GM12891 (cell line): ENCODE measurements at regions not wholly inside any gene's neighbourhood (a gene's known extent, or its start where the extent isn't known, plus 50 kb on each side); places are given as distances from the start of the nearest gene placed in this dataset.
"Not testable (repeated sequence)": the region's sequence is repeated elsewhere in the genome, so short reads cannot be mapped to it uniquely, and the experiment has no call there.

Source experiments
- DNase-seq: peaks from one replicate; pipeline ENCODE4 v3.0.0; 2011; ENCODE audit warnings: low spot score; ENCODE audit not compliant: insufficient read length
- FAIRE-seq: peaks from 2 replicates; lab custom pipeline; 2011; peaks lifted over from hg19 to GRCh38; lab: Jason Lieb, UNC
- PAX5 ChIP-seq: IDR thresholded peaks from 2 replicates; pipeline ENCODE4 v1.6.1; 2011; ENCODE audit warnings: low read length, moderate library complexity, mild to moderate bottlenecking; ENCODE audit not compliant: insufficient read depth, severe bottlenecking
- POLR2A ChIP-seq: IDR thresholded peaks from 2 replicates; pipeline ENCODE4 v1.6.1; 2011; ENCODE audit warnings: low read depth, low read length, control low read depth
- POLR2AphosphoS5 ChIP-seq: IDR thresholded peaks from 2 replicates; pipeline ENCODE4 v1.6.1; 2011; ENCODE audit warnings: low read depth, low read length, control low read depth
- POU2F2 ChIP-seq: IDR thresholded peaks from 2 replicates; pipeline ENCODE4 v1.6.1; 2011; ENCODE audit warnings: low read depth, mild to moderate bottlenecking, control low read depth, low read length, moderate library complexity
- SPI1 ChIP-seq: IDR thresholded peaks from 2 replicates; pipeline ENCODE4 v1.6.1; 2011; ENCODE audit warnings: low read depth, low read length, control low read depth
- TAF1 ChIP-seq: IDR thresholded peaks from 2 replicates; pipeline ENCODE4 v1.6.1; 2011; ENCODE audit warnings: low read depth, low read length, control low read depth

GRCh38 chr13:111423168-111423785 lies 102.8 kb downstream of the TEX29 start:
- FAIRE-seq, result no peak
- TF ChIP-seq POLR2A, result no peak
- no peak for TF ChIP-seq POU2F2
- no peak for TF ChIP-seq POLR2AphosphoS5
- TF ChIP-seq SPI1, result no peak
- no peak for TF ChIP-seq TAF1
- no peak for TF ChIP-seq PAX5
- no peak for DNase-seq

- no peak for FAIRE-seq
Observed at GRCh38 chr13:111424134-111424533, 103.7 kb downstream of the TEX29 start.

GRCh38 chr13:111425326-111425725 lies 104.9 kb downstream of the TEX29 start:
- DNase-seq (no peak), FAIRE-seq (no peak)
- no peak for TF ChIP-seq TAF1
- TF ChIP-seq POLR2A, result no peak
- no peak for TF ChIP-seq PAX5
- TF ChIP-seq POU2F2, result no peak

More at GRCh38 chr13:111424134-111424533, 103.7 kb downstream of the TEX29 start:
- TF ChIP-seq TAF1 (no peak), POU2F2 (no peak), POLR2A (no peak), SPI1 (no peak), POLR2AphosphoS5 (no peak), PAX5 (no peak)
- DNase-seq, result no peak

- no peak for TF ChIP-seq SPI1
- TF ChIP-seq POLR2AphosphoS5, result no peak
- TF ChIP-seq POU2F2, result no peak
- TF ChIP-seq TAF1, result no peak
- no peak for TF ChIP-seq PAX5
- no peak for TF ChIP-seq POLR2A
- DNase-seq (peak; percentile 45), FAIRE-seq (no peak)
Observed at GRCh38 chr13:111429064-111429558, 108.7 kb downstream of the TEX29 start.

DNA sequence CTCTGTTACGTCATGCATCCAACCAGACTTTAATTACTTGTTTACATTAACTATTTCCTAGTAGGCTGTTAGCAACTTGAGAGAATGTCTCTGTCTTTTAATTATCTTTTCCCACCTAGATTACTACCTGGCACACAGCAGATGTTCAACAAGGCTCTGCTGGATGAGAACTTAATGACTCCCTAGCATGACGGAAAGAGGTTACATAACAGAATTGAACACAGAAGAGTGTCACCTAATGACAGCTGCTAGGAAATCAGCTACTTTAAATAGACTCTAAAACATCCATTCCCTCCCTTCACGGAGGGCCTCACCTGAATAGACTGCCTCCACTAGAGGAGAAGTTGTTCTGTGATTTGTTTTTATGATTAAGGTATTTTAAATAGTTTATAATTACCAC lies 110.8 kb downstream of the TEX29 start:
- DNase-seq, result no peak
- no peak for FAIRE-seq
- TF ChIP-seq POLR2AphosphoS5, result no peak
- no peak for TF ChIP-seq TAF1
- no peak for TF ChIP-seq PAX5
- no peak for TF ChIP-seq POLR2A
- TF ChIP-seq POU2F2, result no peak
- TF ChIP-seq SPI1, result no peak

DNA sequence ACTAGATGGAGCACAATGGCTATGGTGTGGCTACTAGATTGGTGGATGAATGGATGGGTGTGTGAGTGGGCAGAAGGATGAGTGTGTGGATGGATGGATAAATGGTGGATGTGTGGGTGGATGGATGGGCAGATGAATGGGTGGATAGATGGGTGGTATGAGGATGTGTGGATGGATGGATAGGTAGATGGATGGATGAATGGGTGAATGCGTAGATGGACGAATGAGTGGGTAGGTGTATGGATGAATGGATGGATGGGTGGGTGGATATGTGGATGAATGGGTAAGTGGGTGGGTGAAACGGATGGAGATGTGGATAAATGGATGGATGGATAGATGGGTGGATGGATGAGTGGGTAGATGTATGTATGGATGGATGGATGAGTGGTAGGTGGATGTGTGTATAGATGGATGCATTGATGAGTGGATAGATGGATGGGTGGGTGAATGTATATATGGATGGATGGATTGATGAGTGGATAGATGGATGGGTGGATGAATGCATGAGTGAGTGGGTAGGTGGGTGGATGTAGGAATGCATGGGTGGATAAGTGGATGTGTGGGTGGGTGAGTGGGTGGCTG lies 114.2 kb downstream of the TEX29 start:
- DNase-seq (no peak), FAIRE-seq (no peak)
- no peak for TF ChIP-seq POU2F2
- TF ChIP-seq POLR2AphosphoS5, result no peak
- no peak for TF ChIP-seq POLR2A
- no peak for TF ChIP-seq SPI1
- no peak for TF ChIP-seq TAF1
- no peak for TF ChIP-seq PAX5

GRCh38 chr13:111436446-111436845 lies 116.0 kb downstream of the TEX29 start:
- no peak for DNase-seq
- no peak for TF ChIP-seq POLR2AphosphoS5
- TF ChIP-seq TAF1, result no peak
- TF ChIP-seq POU2F2, result no peak
- no peak for TF ChIP-seq PAX5
- no peak for TF ChIP-seq POLR2A
- TF ChIP-seq SPI1, result no peak
- FAIRE-seq, result no peak

DNA sequence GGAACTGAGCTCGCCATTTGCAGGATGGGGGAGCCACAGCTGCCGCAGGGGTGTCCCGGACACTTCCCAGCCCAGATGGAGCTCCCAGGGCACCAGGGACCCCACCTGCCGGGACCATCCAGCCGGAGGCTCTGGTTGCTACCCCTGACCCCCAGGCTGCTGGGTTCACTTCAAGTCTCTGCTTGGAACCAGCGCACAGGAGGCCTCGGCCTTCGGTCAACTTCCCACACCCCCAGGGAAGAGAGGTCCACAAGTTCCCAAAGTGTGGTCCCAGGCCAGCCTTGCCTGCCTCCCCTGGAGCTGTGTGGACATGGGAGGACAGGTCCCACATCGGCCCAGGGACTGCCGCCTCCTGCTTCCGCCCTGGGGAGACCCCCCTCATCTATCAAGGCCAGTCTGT lies 117.0 kb downstream of the TEX29 start:
- TF ChIP-seq SPI1 (no peak), PAX5 (no peak), TAF1 (no peak), POU2F2 (no peak), POLR2A (no peak), POLR2AphosphoS5 (no peak)
- no peak for FAIRE-seq

DNA sequence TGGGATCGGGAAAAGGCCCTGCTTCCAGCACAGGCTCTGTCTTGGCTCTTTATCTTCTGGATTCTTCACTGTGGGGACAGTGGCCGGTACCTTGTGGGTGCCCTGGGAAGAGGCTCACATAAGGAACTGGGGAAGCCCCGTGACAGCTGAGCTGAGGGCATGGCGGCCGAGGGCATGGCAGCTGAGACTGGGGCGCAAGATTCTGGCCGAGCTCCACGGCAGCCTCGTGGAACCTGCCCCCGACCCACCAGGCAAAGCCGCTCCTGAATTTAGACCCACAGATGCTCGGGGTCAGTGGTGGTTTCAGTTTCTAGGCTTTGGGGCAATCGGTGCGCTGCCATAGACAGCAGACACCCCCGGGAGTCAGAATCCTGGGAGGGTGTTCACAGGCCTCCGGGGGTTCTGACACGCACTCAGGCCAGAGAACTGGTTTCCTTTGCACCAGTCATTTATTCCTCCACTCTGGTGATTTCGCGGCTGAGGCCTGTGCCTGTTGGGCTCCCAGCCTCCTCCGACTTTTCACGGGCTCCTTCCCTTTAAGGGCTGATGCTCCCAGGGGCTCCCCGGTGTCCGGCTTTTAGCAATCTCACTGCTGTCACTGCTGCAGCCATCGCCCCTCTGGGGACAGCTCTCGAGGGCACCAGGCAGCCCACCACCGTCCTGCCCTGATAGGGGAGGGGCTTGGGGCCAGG lies 117.6 kb downstream of the TEX29 start:
- no peak for TF ChIP-seq PAX5
- TF ChIP-seq TAF1, result no peak
- TF ChIP-seq SPI1, result no peak
- no peak for TF ChIP-seq POU2F2
- TF ChIP-seq POLR2AphosphoS5, result no peak
- no peak for TF ChIP-seq POLR2A
- DNase-seq (no peak), FAIRE-seq (no peak)

More for the DNA sequence above, 117.0 kb downstream of the TEX29 start:
- DNase-seq, result no peak

GRCh38 chr13:111440492-111440891 lies 120.0 kb downstream of the TEX29 start:
- not testable (repeated sequence) for FAIRE-seq, DNase-seq
